GM23338 (cell line): ENCODE measurements at regions not wholly inside any gene's neighbourhood (a gene's known extent, or its start where the extent isn't known, plus 50 kb on each side); places are given as distances from the start of the nearest gene placed in this dataset.

ENCODE experiments used
- ATAC-seq: fragments of 200-7000 bp; cut with Tn5 transposase; 3 replicates; pipeline ENCODE4 v1.9.1; 2020
- DNase-seq: peaks from one replicate; pipeline ENCODE4 v3.0.0-alpha.2; 2015; ENCODE audit warnings: low spot score
- H2AFZ ChIP-seq: fragments of 200-600 bp; sonication (generic); 2 replicates; pipeline ENCODE4 v1.8.0; 2016; ENCODE audit warnings: antibody characterized with exemption, mild to moderate bottlenecking, moderate library complexity
- H3F3A ChIP-seq: fragments of 200-600 bp; sonication (generic); replicated peaks from 2 replicates; pipeline ENCODE4 v1.8.0; 2017; ENCODE audit warnings: antibody characterized with exemption, mixed run types, low read depth
- H3K27ac ChIP-seq: fragments of 200-600 bp; sonication (generic); 2 replicates; pipeline ENCODE4 v1.6.1; 2016; ENCODE audit warnings: low read depth
- H3K27me3 ChIP-seq: fragments of 200-600 bp; sonication (generic); 2 replicates; pipeline ENCODE4 v1.8.0; 2016; ENCODE audit warnings: mild to moderate bottlenecking, mixed run types, moderate library complexity; ENCODE audit not compliant: insufficient read depth
- H3K36me3 ChIP-seq: fragments of 200-600 bp; sonication (generic); 2 replicates; pipeline ENCODE4 v1.8.0; 2016; ENCODE audit warnings: mild to moderate bottlenecking; ENCODE audit not compliant: insufficient read depth
- H3K4me1 ChIP-seq: fragments of 200-600 bp; sonication (generic); 2 replicates; pipeline ENCODE4 v1.8.0; 2016; ENCODE audit warnings: mild to moderate bottlenecking, moderate library complexity; ENCODE audit not compliant: insufficient read depth
- H3K4me2 ChIP-seq: fragments of 200-600 bp; sonication (generic); 2 replicates; pipeline ENCODE4 v1.7.1; 2017; ENCODE audit warnings: mixed run types
- H3K4me3 ChIP-seq: fragments of 200-600 bp; sonication (generic); 2 replicates; pipeline ENCODE4 v1.6.1; 2016; ENCODE audit warnings: mixed run types
- H3K79me2 ChIP-seq: fragments of 200-600 bp; sonication (generic); replicated peaks from 2 replicates; pipeline ENCODE4 v1.8.0; 2017; ENCODE audit warnings: mild to moderate bottlenecking; ENCODE audit not compliant: insufficient read depth
- H3K9me2 ChIP-seq: fragments of 200-600 bp; sonication (generic); 2 replicates; pipeline ENCODE4 v1.8.0; 2017; ENCODE audit not compliant: insufficient read depth
- H4K20me1 ChIP-seq: fragments of 200-600 bp; sonication (generic); replicated peaks from 2 replicates; pipeline ENCODE4 v1.8.0; 2017; ENCODE audit warnings: mild to moderate bottlenecking; ENCODE audit not compliant: insufficient read depth
- H3K27ac Mint-ChIP-seq: 2 replicates; pipeline ENCODE4 v1.8.0; 2020; ENCODE audit warnings: inconsistent platforms, mild to moderate bottlenecking, moderate library complexity, mixed read lengths
- H3K27me3 Mint-ChIP-seq: 3 replicates; pipeline ENCODE4 v1.8.0; 2022; ENCODE audit warnings: low read depth, mild to moderate bottlenecking, moderate library complexity, mixed read lengths, inconsistent platforms; ENCODE audit not compliant: insufficient read depth, poor library complexity
- H3K36me3 Mint-ChIP-seq: 3 replicates; pipeline ENCODE4 v1.8.0; 2021; ENCODE audit warnings: low read depth, mild to moderate bottlenecking, inconsistent platforms, moderate library complexity, mixed read lengths
- H3K4me1 Mint-ChIP-seq: 3 replicates; pipeline ENCODE4 v1.8.0; 2020; ENCODE audit warnings: mild to moderate bottlenecking, inconsistent platforms, mixed read lengths
- H3K4me3 Mint-ChIP-seq: 3 replicates; pipeline ENCODE4 v1.8.0; 2021; ENCODE audit warnings: moderate library complexity, mild to moderate bottlenecking, inconsistent platforms, mixed read lengths
- H3K9me3 Mint-ChIP-seq: 3 replicates; pipeline ENCODE4 v1.8.0; 2020; ENCODE audit warnings: moderate library complexity, mild to moderate bottlenecking, inconsistent platforms, mixed read lengths
- CREB1 ChIP-seq: fragments of 250-450 bp; sonication (Bioruptor Pico); IDR thresholded peaks from 2 replicates; pipeline ENCODE4 v1.5.0; 2020; ENCODE audit warnings: low read depth, mild to moderate bottlenecking, moderate library complexity
- EZH2 ChIP-seq: fragments of 200-600 bp; sonication (generic); IDR thresholded peaks from one replicate; pipeline ENCODE4 v1.8.0; 2017; ENCODE audit warnings: antibody characterized with exemption, mild to moderate bottlenecking, low read depth; ENCODE audit not compliant: unreplicated experiment
- EZH2phosphoT487 ChIP-seq: fragments of 200-600 bp; sonication (generic); IDR thresholded peaks from one replicate; pipeline ENCODE4 v1.8.1; 2018; ENCODE audit warnings: antibody characterized with exemption; ENCODE audit not compliant: unreplicated experiment
- JUNB ChIP-seq: IDR thresholded peaks from one replicate; pipeline ENCODE4 v1.6.1; 2016; ENCODE audit warnings: antibody characterized with exemption; ENCODE audit not compliant: unreplicated experiment
- NANOG ChIP-seq: IDR thresholded peaks from 2 replicates; pipeline ENCODE4 v1.6.1; 2016; ENCODE audit warnings: antibody characterized with exemption, borderline replicate concordance
- POLR2AphosphoS5 ChIP-seq: IDR thresholded peaks from 2 replicates; pipeline ENCODE4 v1.6.1; 2016; ENCODE audit warnings: antibody characterized with exemption, low read depth
- STAT1 ChIP-seq: IDR thresholded peaks from one replicate; pipeline ENCODE4 v1.6.1; 2016; ENCODE audit warnings: antibody characterized with exemption; ENCODE audit not compliant: unreplicated experiment
- ZNF114 ChIP-seq: fragments of 250-450 bp; sonication (Bioruptor Pico); IDR thresholded peaks from 2 replicates; pipeline ENCODE4 v1.5.0; 2020; ENCODE audit warnings: mild to moderate bottlenecking, moderate library complexity
- ZNF331 ChIP-seq: fragments of 250-450 bp; sonication (Bioruptor Pico); IDR thresholded peaks from 2 replicates; pipeline ENCODE4 v1.5.0; 2020; ENCODE audit warnings: low read depth, mild to moderate bottlenecking, moderate library complexity
- TF ChIP-seq, protein P1 (sequence below), 2 experiments: fragments of 200-600 bp in 1 of 2; sonication (generic) in 1 of 2; conservative IDR thresholded peaks; 2 replicates each; pipeline versions ENCODE4 v1.5.1 to v1.6.1; 2016 to 2017; ENCODE audit warnings: antibody characterized with exemption in 2 of 2, low read depth in 2 of 2, mild to moderate bottlenecking in 2 of 2, moderate library complexity in 1 of 2
- TF ChIP-seq, protein P2 (sequence below): IDR thresholded peaks from one replicate; pipeline ENCODE4 v1.6.1; 2018; ENCODE audit warnings: antibody characterized with exemption; ENCODE audit not compliant: unreplicated experiment
- TF ChIP-seq, protein P3 (sequence below): IDR thresholded peaks from 2 replicates; pipeline ENCODE4 v1.6.1; 2016; ENCODE audit warnings: antibody characterized with exemption

DNA sequence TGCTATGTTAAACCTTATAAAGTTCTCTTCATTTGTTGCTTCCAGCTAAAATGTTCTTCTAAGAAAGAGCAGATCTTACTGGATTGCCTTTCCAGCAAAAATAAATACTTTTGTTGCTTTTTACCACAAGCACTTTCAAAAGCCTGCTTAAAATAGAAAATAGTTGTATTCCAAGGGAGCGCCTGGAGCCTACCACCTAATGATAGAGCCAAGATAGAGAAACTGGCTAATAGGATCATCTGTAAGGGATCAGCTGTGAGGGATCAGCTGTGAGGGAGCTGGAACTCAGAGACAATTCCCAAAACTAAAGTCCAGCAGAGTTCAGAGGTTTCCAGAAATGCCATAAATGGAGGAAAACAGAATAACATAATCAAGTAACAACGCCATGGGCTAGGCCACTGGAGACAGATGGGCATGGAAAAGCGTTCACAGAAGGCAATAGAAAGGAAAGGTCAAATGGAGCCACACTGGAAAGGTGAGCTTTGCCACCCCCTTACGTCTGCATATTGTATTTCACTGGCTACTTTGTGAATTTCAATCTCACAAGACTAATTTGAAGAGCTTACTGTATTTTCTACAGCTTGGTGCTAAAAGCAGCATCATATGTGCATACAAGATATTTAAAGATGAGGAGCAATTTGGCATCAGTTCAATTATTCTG is 140.6 kb upstream of the TLE4 start:
- Mint-ChIP-seq H3K4me3 (no peak overlapping the region), H3K4me1 (no peaks in the 10 kb centered on the region), H3K36me3 (no peaks in the 10 kb centered on the region), H3K9me3 (peaks cover 3% of the 10 kb centered on the region; the same call in 2 of the 3 replicates), H3K27me3 (no peaks in the 10 kb centered on the region), H3K27ac (no peak overlapping the region)
- ATAC-seq: no peak
- no peaks in the 10 kb centered on the region for H3F3A ChIP-seq
- H3K4me3 ChIP-seq: no peak overlapping the region
- no peak overlapping the region for H3K27ac ChIP-seq
- no peak overlapping the region for H2AFZ ChIP-seq
- H3K79me2 ChIP-seq: no peaks in the 10 kb centered on the region
- peaks cover 5% of the 10 kb centered on the region; the same call in 1 of the 2 replicates for H3K9me2 ChIP-seq
- H3K27me3 ChIP-seq: no peaks in the 10 kb centered on the region
- no peak for TF ChIP-seq EZH2phosphoT487
- TF ChIP-seq, protein P1, sequence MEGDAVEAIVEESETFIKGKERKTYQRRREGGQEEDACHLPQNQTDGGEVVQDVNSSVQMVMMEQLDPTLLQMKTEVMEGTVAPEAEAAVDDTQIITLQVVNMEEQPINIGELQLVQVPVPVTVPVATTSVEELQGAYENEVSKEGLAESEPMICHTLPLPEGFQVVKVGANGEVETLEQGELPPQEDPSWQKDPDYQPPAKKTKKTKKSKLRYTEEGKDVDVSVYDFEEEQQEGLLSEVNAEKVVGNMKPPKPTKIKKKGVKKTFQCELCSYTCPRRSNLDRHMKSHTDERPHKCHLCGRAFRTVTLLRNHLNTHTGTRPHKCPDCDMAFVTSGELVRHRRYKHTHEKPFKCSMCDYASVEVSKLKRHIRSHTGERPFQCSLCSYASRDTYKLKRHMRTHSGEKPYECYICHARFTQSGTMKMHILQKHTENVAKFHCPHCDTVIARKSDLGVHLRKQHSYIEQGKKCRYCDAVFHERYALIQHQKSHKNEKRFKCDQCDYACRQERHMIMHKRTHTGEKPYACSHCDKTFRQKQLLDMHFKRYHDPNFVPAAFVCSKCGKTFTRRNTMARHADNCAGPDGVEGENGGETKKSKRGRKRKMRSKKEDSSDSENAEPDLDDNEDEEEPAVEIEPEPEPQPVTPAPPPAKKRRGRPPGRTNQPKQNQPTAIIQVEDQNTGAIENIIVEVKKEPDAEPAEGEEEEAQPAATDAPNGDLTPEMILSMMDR (conservative IDR thresholded peaks at IDR 0.05; ENCODE audit: low read depth in 2 of 2): peak in 1 of 2 experiments; percentile 38; a peak in 2 of 4 replicates
- no peaks in the 10 kb centered on the region for H3K4me1 ChIP-seq
- H3K36me3 ChIP-seq: no peaks in the 10 kb centered on the region
- H3K4me2 ChIP-seq: no peak overlapping the region
- no peaks in the 10 kb centered on the region for H4K20me1 ChIP-seq
- peak; percentile 15 for DNase-seq

DNA sequence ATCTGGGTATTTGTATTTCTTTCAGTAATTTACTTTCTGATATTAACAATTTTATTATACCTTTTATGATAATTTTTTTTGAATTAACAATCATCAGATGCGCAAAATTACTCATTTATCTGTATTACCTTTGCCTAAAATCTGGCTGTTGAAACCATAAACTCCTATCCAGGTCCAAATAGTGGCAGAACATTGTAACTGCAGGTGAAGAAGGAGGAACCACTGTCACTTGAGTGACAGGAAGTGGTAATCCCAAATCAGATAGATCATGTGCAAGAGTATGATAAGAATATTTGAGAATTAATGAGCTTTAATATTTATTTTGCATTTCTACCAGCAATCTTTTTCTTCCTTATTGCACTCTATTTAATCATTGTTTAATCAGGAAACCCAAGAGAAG is 139.3 kb upstream of the TLE4 start:
- Histone ChIP-seq H3K27me3 (no peaks in the 10 kb centered on the region), H3K4me3 (no peak overlapping the region), H2AFZ (no peak overlapping the region), H3K9me2 (no peaks in the 10 kb centered on the region), H3F3A (no peaks in the 10 kb centered on the region), H3K27ac (no peak overlapping the region), H3K4me1 (no peaks in the 10 kb centered on the region), H3K4me2 (no peak overlapping the region), H3K79me2 (no peaks in the 10 kb centered on the region), H4K20me1 (no peaks in the 10 kb centered on the region), H3K36me3 (no peaks in the 10 kb centered on the region)
- DNase-seq (peak; percentile 40), ATAC-seq (no peak)
- Mint-ChIP-seq H3K27ac (no peak overlapping the region), H3K9me3 (no peaks in the 10 kb centered on the region), H3K27me3 (no peaks in the 10 kb centered on the region), H3K36me3 (no peaks in the 10 kb centered on the region), H3K4me1 (no peaks in the 10 kb centered on the region), H3K4me3 (no peak overlapping the region)
- TF ChIP-seq ZNF114 (CRISPR knock-in tag): no peak
- TF ChIP-seq ZNF331 (CRISPR knock-in tag): no peak
- TF ChIP-seq, protein P2, sequence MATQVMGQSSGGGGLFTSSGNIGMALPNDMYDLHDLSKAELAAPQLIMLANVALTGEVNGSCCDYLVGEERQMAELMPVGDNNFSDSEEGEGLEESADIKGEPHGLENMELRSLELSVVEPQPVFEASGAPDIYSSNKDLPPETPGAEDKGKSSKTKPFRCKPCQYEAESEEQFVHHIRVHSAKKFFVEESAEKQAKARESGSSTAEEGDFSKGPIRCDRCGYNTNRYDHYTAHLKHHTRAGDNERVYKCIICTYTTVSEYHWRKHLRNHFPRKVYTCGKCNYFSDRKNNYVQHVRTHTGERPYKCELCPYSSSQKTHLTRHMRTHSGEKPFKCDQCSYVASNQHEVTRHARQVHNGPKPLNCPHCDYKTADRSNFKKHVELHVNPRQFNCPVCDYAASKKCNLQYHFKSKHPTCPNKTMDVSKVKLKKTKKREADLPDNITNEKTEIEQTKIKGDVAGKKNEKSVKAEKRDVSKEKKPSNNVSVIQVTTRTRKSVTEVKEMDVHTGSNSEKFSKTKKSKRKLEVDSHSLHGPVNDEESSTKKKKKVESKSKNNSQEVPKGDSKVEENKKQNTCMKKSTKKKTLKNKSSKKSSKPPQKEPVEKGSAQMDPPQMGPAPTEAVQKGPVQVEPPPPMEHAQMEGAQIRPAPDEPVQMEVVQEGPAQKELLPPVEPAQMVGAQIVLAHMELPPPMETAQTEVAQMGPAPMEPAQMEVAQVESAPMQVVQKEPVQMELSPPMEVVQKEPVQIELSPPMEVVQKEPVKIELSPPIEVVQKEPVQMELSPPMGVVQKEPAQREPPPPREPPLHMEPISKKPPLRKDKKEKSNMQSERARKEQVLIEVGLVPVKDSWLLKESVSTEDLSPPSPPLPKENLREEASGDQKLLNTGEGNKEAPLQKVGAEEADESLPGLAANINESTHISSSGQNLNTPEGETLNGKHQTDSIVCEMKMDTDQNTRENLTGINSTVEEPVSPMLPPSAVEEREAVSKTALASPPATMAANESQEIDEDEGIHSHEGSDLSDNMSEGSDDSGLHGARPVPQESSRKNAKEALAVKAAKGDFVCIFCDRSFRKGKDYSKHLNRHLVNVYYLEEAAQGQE: no peak
- TF ChIP-seq, protein P3, sequence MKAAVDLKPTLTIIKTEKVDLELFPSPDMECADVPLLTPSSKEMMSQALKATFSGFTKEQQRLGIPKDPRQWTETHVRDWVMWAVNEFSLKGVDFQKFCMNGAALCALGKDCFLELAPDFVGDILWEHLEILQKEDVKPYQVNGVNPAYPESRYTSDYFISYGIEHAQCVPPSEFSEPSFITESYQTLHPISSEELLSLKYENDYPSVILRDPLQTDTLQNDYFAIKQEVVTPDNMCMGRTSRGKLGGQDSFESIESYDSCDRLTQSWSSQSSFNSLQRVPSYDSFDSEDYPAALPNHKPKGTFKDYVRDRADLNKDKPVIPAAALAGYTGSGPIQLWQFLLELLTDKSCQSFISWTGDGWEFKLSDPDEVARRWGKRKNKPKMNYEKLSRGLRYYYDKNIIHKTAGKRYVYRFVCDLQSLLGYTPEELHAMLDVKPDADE: no peak
- no peak for TF ChIP-seq STAT1
- no peak for TF ChIP-seq JUNB
- no peak for TF ChIP-seq POLR2AphosphoS5
- no peak for TF ChIP-seq NANOG
- TF ChIP-seq EZH2phosphoT487: no peak
- no peak for TF ChIP-seq EZH2
- TF ChIP-seq, protein P1 (conservative IDR thresholded peaks at IDR 0.05; ENCODE audit: low read depth in 2 of 2): no peak; a peak in 2 of 4 replicates
- no peak for TF ChIP-seq CREB1 (CRISPR knock-in tag)
